Retinal pigment epithelial cell (primary cell): ENCODE measurements at regions not wholly inside any gene's neighbourhood (a gene's known extent, or its start where the extent isn't known, plus 50 kb on each side); places are given as distances from the start of the nearest gene placed in this dataset.

Source experiments
- DNase-seq: peaks from one replicate; pipeline ENCODE4 v3.0.0-alpha.2; 2010; ENCODE audit warnings: low read depth
- H3K4me3 ChIP-seq: 2 replicates; pipeline ENCODE4 v1.5.1; 2011; ENCODE audit warnings: mild to moderate bottlenecking, low read length, control low read depth, moderate library complexity
- TF ChIP-seq, protein P1 (sequence below): conservative IDR thresholded peaks from 2 replicates; pipeline ENCODE4 v1.5.1; 2011; ENCODE audit warnings: low read depth, low read length, control low read depth, inconsistent platforms

DNA sequence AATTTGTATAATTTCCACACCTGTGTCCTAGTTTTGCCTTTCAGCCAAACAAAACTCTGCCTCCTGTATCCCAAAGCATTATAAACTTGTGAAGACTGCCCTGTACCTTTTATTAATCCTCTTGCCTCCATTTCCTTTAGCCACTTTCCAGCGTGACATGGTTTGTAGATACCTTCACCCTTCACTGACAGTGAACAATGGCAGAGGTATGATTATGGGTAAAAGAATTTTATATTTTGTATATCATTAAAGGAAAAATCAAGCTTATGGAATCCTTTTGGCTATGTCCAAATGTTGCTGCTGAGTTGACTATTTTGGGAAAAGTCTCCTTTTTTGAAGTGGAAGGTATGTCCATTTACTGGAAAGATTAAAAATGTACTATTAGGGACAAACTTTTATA is 251.7 kb downstream of the HNMT start:
- no peak overlapping the region for H3K4me3 ChIP-seq
- no peak for DNase-seq
- TF ChIP-seq, protein P1, sequence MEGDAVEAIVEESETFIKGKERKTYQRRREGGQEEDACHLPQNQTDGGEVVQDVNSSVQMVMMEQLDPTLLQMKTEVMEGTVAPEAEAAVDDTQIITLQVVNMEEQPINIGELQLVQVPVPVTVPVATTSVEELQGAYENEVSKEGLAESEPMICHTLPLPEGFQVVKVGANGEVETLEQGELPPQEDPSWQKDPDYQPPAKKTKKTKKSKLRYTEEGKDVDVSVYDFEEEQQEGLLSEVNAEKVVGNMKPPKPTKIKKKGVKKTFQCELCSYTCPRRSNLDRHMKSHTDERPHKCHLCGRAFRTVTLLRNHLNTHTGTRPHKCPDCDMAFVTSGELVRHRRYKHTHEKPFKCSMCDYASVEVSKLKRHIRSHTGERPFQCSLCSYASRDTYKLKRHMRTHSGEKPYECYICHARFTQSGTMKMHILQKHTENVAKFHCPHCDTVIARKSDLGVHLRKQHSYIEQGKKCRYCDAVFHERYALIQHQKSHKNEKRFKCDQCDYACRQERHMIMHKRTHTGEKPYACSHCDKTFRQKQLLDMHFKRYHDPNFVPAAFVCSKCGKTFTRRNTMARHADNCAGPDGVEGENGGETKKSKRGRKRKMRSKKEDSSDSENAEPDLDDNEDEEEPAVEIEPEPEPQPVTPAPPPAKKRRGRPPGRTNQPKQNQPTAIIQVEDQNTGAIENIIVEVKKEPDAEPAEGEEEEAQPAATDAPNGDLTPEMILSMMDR: no peak

DNA sequence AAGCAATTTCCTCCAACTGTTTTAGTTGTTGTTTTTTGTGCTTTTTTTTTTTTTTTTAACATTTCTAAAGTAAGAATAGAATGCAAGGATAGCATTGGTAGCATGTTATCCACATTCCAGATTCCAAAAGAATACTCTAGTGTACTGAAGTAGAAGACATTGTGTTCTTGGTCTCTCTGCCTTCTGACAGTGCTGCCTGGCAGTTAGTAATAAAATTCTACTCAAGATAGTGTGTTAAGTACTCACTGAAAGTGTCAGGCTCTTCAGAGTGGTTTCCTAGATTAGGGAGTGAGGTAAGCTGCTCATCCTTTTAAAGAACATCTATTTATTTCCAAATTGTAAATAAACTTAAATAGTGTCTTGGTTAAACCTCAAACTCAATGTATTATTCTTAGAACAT is 253.7 kb downstream of the HNMT start:
- TF ChIP-seq, protein P1: no peak
- no peak overlapping the region for H3K4me3 ChIP-seq
- DNase-seq: no peak

DNA sequence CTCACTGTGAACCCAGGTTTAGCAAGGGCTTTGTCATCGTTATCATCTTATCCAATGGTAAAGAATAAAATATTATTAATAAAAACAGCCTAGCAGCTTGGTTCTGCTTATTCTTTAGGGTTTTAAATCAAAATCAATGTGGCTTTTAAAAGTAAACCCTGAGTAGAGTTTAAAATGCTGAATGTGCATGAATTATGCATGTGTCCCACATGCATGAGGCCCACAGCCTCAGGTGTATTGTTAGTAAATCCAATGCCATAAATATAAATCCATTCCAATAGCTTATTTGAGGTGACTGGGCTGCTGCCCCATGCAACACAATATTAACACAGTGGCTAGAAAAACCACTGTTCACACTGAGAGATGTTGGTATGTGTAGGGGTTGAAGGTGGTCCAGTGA is 254.1 kb downstream of the HNMT start:
- no peak for DNase-seq
- TF ChIP-seq, protein P1: no peak
- H3K4me3 ChIP-seq: no peak overlapping the region

GRCh38 chr2:138219961-138220360 is 255.7 kb downstream of the HNMT start:
- H3K4me3 ChIP-seq: no peak overlapping the region
- no peak for DNase-seq
- TF ChIP-seq, protein P1: no peak

DNA sequence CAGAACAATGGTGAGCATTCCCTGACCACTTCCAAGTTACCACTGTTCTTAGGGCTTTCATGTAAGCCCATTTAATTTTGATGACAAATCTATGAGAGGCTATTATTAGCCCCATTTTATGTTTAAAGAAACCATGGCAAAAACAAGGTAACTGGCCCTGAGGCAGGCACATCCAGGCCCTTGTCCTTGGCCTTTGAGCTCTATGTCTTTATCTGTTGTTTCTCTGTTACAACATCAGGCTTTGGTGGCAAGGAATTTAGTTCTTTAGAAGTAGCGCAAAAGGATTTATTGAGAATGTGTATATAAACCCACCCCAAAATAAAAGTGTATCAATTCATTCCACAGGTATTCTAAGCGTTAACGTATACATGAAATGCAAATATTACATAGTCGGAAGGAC is 257.1 kb downstream of the HNMT start:
- TF ChIP-seq, protein P1: no peak
- H3K4me3 ChIP-seq: no peak overlapping the region
- no peak for DNase-seq

GRCh38 chr2:138223319-138223718 is 259.0 kb downstream of the HNMT start:
- DNase-seq: no peak
- no peak overlapping the region for H3K4me3 ChIP-seq
- TF ChIP-seq, protein P1: no peak

DNA sequence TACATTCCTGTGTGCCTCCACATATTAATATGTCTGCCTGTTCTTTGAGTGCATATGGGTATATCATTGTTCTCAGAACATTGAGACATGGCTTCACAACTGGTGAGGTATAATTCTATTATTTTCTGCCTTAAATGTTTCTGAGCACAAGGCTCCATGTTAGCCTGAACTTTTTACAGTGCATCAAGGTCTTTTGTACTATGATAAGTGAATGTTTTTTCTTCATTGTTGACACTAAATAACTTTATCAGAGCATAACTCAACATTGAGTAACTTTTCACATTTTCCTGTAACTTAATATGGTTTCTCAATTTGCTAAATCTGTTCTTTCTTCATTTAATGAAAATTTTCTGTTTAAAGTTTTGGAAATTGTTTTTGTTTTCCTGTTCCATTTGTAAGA is 262.9 kb downstream of the HNMT start:
- DNase-seq: no peak
- H3K4me3 ChIP-seq: no peak overlapping the region
- TF ChIP-seq, protein P1: no peak
